Loucy (cell line): ENCODE measurements at regions not wholly inside any gene's neighbourhood (a gene's known extent, or its start where the extent isn't known, plus 50 kb on each side); places are given as distances from the start of the nearest gene placed in this dataset.

Source experiments
- EZH2phosphoT487 ChIP-seq: fragments of 200-600 bp; IDR thresholded peaks from 2 replicates; pipeline ENCODE4 v1.6.1; 2018; ENCODE audit warnings: antibody characterized with exemption, mild to moderate bottlenecking, moderate library complexity, borderline replicate concordance
- TF ChIP-seq, protein P1 (sequence below): fragments of 200-600 bp; sonication (generic); conservative IDR thresholded peaks from 2 replicates; pipeline ENCODE4 v1.5.1; 2014; ENCODE audit warnings: mild to moderate bottlenecking, antibody characterized with exemption, low read length

DNA sequence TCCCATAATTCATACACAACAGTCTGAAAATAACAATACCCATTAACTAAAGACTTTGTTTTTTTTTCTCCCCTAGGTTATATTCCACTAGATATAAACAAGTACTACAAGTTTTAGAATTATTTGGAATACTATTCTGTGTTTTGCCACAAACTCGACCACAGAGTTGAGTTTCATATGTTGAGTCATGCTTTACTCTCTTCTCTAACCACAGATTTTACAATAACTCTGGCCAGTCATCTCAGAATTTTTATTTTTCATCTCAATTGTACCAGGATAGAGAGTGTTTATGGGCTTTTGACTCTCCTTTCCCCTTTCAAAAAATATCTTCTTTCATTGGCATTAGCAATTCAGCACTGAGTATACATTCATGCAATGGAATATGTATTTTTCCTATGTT, 348.7 kb upstream of the GALNT5 start:
- no peak for TF ChIP-seq EZH2phosphoT487
- TF ChIP-seq, protein P1, sequence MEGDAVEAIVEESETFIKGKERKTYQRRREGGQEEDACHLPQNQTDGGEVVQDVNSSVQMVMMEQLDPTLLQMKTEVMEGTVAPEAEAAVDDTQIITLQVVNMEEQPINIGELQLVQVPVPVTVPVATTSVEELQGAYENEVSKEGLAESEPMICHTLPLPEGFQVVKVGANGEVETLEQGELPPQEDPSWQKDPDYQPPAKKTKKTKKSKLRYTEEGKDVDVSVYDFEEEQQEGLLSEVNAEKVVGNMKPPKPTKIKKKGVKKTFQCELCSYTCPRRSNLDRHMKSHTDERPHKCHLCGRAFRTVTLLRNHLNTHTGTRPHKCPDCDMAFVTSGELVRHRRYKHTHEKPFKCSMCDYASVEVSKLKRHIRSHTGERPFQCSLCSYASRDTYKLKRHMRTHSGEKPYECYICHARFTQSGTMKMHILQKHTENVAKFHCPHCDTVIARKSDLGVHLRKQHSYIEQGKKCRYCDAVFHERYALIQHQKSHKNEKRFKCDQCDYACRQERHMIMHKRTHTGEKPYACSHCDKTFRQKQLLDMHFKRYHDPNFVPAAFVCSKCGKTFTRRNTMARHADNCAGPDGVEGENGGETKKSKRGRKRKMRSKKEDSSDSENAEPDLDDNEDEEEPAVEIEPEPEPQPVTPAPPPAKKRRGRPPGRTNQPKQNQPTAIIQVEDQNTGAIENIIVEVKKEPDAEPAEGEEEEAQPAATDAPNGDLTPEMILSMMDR: no peak
